GM12878 (cell line): ENCODE measurements at regions not wholly inside any gene's neighbourhood (a gene's known extent, or its start where the extent isn't known, plus 50 kb on each side); places are given as distances from the start of the nearest gene placed in this dataset.

ENCODE experiments used
- ATAC-seq: fragments of 200-7000 bp; cut with Tn5 transposase; 3 replicates; pipeline ENCODE4 v1.9.1; 2020; ENCODE audit warnings: mild to moderate bottlenecking, moderate library complexity
- BruUV-seq: library from RNA; stranded (reverse); fragments of 400-500 nt; replicated peaks from 2 replicates; lab custom pipeline; 2021; lab: Mats Ljungman, UMichigan
- CTCF ChIA-PET: fragments of 300-600 bp; sonication (Branson Sonifier 250); formaldehyde crosslinking; extraction: SDS; loops from one replicate; lab custom pipeline; 2021; ENCODE audit warnings: inconsistent platforms; lab: Yijun Ruan, JAX
- POLR2A ChIA-PET: fragments of 350-600 bp; formaldehyde crosslinking; extraction: SDS; loops from one replicate; lab custom pipeline; 2021; ENCODE audit warnings: inconsistent platforms; lab: Charles Lee
- RAD21 ChIA-PET: fragments of 300-600 bp; sonication (Branson Sonifier 250); formaldehyde crosslinking; loops from one replicate; lab custom pipeline; 2023; ENCODE audit warnings: antibody characterized with exemption; ENCODE audit not compliant: unreplicated experiment; lab: Charles Lee
- SMC1A ChIA-PET: fragments of 300-600 bp; sonication (Branson Sonifier 250); formaldehyde crosslinking; loops from one replicate; lab custom pipeline; 2023; ENCODE audit not compliant: unreplicated experiment, uncharacterized antibody; lab: Charles Lee
- DNase-seq: peaks from one replicate; pipeline ENCODE4 v3.0.0-alpha.2; 2011; ENCODE audit warnings: low read depth, low spot score
- FAIRE-seq: peaks from 3 replicates; lab custom pipeline; 2011; peaks lifted over from hg19 to GRCh38; lab: Jason Lieb, UNC
- H2AFZ ChIP-seq: 2 replicates; pipeline ENCODE4 v1.6.0; 2011; ENCODE audit warnings: low read depth, low read length, control low read depth; ENCODE audit not compliant: control insufficient read depth
- H3K27ac ChIP-seq: 2 replicates; pipeline ENCODE4 v1.5.1; 2011; ENCODE audit warnings: control low read depth; ENCODE audit not compliant: control insufficient read depth, insufficient read depth
- H3K27me3 ChIP-seq, 2 experiments: replicated peaks in 1 of 2; 2 replicates each; pipeline versions ENCODE4 v1.6.0 to v1.6.1; 2011; ENCODE audit warnings: low read length in 1 of 2; ENCODE audit not compliant: control insufficient read depth in 2 of 2, insufficient read depth in 2 of 2
- H3K36me3 ChIP-seq, 2 experiments: 2 replicates each; pipeline ENCODE4 v1.5.1; 2011; ENCODE audit warnings: low read length in 1 of 2; ENCODE audit not compliant: control insufficient read depth in 2 of 2, insufficient read depth in 2 of 2
- H3K4me1 ChIP-seq: 2 replicates; pipeline ENCODE4 v1.6.1; 2011; ENCODE audit warnings: mild to moderate bottlenecking, low read length, moderate library complexity, mixed read lengths; ENCODE audit not compliant: control insufficient read depth, insufficient read depth
- H3K4me2 ChIP-seq: 2 replicates; pipeline ENCODE4 v1.6.0; 2011; ENCODE audit warnings: control low read depth; ENCODE audit not compliant: control insufficient read depth, insufficient read depth
- H3K4me3 ChIP-seq: fragments of 200-600 bp; sonication (generic); 2 replicates; pipeline ENCODE4 v1.5.1; 2016
- H3K79me2 ChIP-seq: 2 replicates; pipeline ENCODE4 v1.6.0; 2011; ENCODE audit warnings: low read length; ENCODE audit not compliant: control insufficient read depth, insufficient read depth
- H3K9ac ChIP-seq: 2 replicates; pipeline ENCODE4 v1.8.0; 2011; ENCODE audit warnings: low read length, control low read depth, mixed read lengths; ENCODE audit not compliant: control insufficient read depth, insufficient read depth
- H3K9me3 ChIP-seq: replicated peaks from 3 replicates; pipeline ENCODE4 v1.5.1; 2011; ENCODE audit warnings: mild to moderate bottlenecking, low read length; ENCODE audit not compliant: control insufficient read depth, insufficient read depth
- H4K20me1 ChIP-seq: 2 replicates; pipeline ENCODE4 v1.6.0; 2011; ENCODE audit not compliant: control insufficient read depth, insufficient read depth
- BHLHE40 ChIP-seq, 2 experiments: fragments of 450-650 bp in 1 of 2; IDR thresholded peaks; 2 replicates each; pipeline ENCODE4 v1.6.1; 2011 to 2017; ENCODE audit warnings: low read depth in 2 of 2, borderline replicate concordance in 1 of 2, improper control_type of control experiment in 1 of 2, low read length in 1 of 2, mild to moderate bottlenecking in 1 of 2
- HDGF ChIP-seq: fragments of 450-650 bp; IDR thresholded peaks from 2 replicates; pipeline ENCODE4 v1.6.1; 2016; ENCODE audit warnings: antibody characterized with exemption
- KLF5 ChIP-seq: fragments of 450-650 bp; IDR thresholded peaks from 2 replicates; pipeline ENCODE4 v1.6.1; 2014; ENCODE audit warnings: mild to moderate bottlenecking; ENCODE audit not compliant: partially characterized antibody
- RBBP5 ChIP-seq: fragments of 200-600 bp; sonication (generic); conservative IDR thresholded peaks from 2 replicates; pipeline ENCODE4 v1.6.1; 2016
- SMARCA5 ChIP-seq: fragments of 450-650 bp; IDR thresholded peaks from 2 replicates; pipeline ENCODE4 v1.6.1; 2017; ENCODE audit warnings: mild to moderate bottlenecking
- STAT1 ChIP-seq: fragments of 450-650 bp; conservative IDR thresholded peaks from 2 replicates; pipeline ENCODE4 v1.6.1; 2014; ENCODE audit warnings: antibody characterized with exemption, mild to moderate bottlenecking
- TARDBP ChIP-seq: IDR thresholded peaks from 2 replicates; pipeline ENCODE4 v1.6.1; 2016; ENCODE audit warnings: borderline replicate concordance
- WRNIP1 ChIP-seq: IDR thresholded peaks from 2 replicates; pipeline ENCODE4 v1.6.1; 2011; ENCODE audit warnings: low read depth, low read length, improper control_type of control experiment, borderline replicate concordance
- ZBTB40 ChIP-seq: fragments of 450-650 bp; IDR thresholded peaks from 2 replicates; pipeline ENCODE4 v1.6.1; 2016; ENCODE audit warnings: mild to moderate bottlenecking, moderate library complexity, borderline replicate concordance
- WGBS: methylation state at CpG from one replicate; pipeline ENCODE4 v1.1.6; 2016; ENCODE audit warnings: low lambda C conversion rate; ENCODE audit not compliant: insufficient replicate concordance, insufficient coverage; ENCODE audit errors: missing lambda C conversion rate; 5-methylcytosine and 5-hydroxymethylcytosine counted together
- in situ Hi-C: fragments of 300-500 bp; cut with MboI; formaldehyde crosslinking; loops from 9 replicates; pipeline ENCODE4 v1.14.3; 2018; ENCODE audit warnings: mixed read lengths
- intact Hi-C: fragments of 100-400 bp; cut with micrococcal nuclease; formaldehyde crosslinking; loops from one replicate; pipeline ENCODE4 v1.14.2; 2022; ENCODE audit not compliant: unreplicated experiment
- TF ChIP-seq, protein P1 (sequence below): fragments of 450-650 bp; IDR thresholded peaks from 2 replicates; pipeline ENCODE4 v1.6.1; 2017; ENCODE audit warnings: mild to moderate bottlenecking, low read depth, inconsistent platforms; ENCODE audit not compliant: poor library complexity, severe bottlenecking

DNA sequence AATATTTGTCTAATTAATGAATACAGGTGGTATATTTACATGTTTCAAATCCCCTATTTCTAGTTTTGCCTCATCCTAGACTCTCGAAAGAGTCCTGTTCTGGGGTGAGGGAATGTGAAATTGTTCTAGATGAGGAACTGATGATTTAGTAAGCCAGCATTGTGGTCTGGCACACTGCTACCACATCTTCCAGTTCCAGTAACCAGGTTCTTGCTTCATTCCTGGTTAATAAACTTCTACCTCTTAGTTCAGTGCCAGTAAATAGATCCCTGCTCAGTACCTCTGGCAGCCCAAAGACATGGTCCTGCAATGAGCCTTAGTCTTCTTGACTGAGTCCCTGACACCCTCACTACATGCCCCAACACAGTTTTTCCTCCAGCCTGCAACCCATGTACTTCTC, 207.7 kb downstream of the SREK1 start:
- no TSS peak for BruUV-seq
- WGBS = 0% methylated on average over 1 of the region's 1 CpG
- SMC1A ChIA-PET = no interaction called here
- Histone ChIP-seq H2AFZ (no peak overlapping the region), H3K27ac (no peak overlapping the region), H3K9ac (no peak overlapping the region), H3K4me2 (no peak overlapping the region), H3K36me3 (no peaks in the 10 kb centered on the region), H3K4me3 (no peak overlapping the region), H3K27me3 (no peaks in the 10 kb centered on the region; a peak in 1 of 4 replicates), H3K4me1 (no peaks in the 10 kb centered on the region), H4K20me1 (no peaks in the 10 kb centered on the region), H3K9me3 (no peaks in the 10 kb centered on the region), H3K79me2 (no peaks in the 10 kb centered on the region)
- RAD21 ChIA-PET = no interaction called here
- in situ Hi-C loops (no loop called here), intact Hi-C loops (no loop called here)
- CTCF ChIA-PET = no interaction called here
- DNase-seq = no peak
- no peak for ATAC-seq
- POLR2A ChIA-PET = no interaction called here
- TF ChIP-seq WRNIP1 (no peak), RBBP5 (no peak), SMARCA5 (no peak), STAT1 (no peak), ZBTB40 (no peak), BHLHE40 (IDR thresholded peaks at IDR 0.05; ENCODE audit: borderline replicate concordance in 1 of 2, low read depth in 2 of 2, low read length in 1 of 2) (no peak), TARDBP (no peak), HDGF (no peak), KLF5 (no peak)
- TF ChIP-seq, protein P1, sequence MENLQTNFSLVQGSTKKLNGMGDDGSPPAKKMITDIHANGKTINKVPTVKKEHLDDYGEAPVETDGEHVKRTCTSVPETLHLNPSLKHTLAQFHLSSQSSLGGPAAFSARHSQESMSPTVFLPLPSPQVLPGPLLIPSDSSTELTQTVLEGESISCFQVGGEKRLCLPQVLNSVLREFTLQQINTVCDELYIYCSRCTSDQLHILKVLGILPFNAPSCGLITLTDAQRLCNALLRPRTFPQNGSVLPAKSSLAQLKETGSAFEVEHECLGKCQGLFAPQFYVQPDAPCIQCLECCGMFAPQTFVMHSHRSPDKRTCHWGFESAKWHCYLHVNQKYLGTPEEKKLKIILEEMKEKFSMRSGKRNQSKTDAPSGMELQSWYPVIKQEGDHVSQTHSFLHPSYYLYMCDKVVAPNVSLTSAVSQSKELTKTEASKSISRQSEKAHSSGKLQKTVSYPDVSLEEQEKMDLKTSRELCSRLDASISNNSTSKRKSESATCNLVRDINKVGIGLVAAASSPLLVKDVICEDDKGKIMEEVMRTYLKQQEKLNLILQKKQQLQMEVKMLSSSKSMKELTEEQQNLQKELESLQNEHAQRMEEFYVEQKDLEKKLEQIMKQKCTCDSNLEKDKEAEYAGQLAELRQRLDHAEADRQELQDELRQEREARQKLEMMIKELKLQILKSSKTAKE = no peak
- no peak for FAIRE-seq
